ENCODE measurements at regions not wholly inside any gene's neighbourhood (a gene's known extent, or its start where the extent isn't known, plus 50 kb on each side); places are given as distances from the start of the nearest gene placed in this dataset.
"Not testable (repeated sequence)": the region's sequence is repeated elsewhere in the genome, so short reads cannot be mapped to it uniquely, and the experiment has no call there.

DNA sequence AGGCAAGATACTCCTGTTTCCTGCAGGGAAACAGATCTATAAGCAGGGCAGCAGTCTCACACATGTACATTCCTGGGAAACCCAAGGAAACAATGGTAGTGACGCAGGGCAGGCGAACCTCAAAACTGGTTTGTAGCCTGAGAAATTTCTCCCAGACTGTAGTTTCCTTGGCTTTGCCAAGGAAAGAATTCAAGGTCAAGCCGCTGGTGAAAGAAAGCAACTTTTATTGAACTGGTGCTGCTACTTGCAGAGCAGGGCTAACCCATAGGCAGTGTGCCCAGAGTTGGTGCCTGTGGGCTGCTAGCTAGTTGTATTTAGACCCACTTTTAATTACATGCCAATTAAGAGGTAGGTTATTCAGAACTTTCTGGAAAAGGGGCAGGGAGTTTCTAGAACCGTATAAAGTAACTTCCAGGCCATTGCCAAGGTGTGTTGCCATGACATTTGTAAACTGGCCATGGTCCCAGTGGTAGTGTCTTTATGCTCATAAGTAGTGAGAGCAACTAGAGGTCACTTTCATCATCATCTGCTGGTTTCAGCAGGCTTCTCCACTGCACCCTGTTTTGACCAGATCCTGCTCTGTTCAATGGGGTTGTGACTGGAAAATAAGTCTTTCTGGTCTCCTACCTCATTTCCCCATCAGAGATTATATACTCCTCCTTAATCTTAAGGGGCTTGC is 89.7 kb downstream of the PPIAL4C start:
- TF ChIP-seq CTCF, POLR2A (IDR thresholded peaks at IDR 0.05): not testable (repeated sequence)
